ENCODE measurements at regions not wholly inside any gene's neighbourhood (a gene's known extent, or its start where the extent isn't known, plus 50 kb on each side); places are given as distances from the start of the nearest gene placed in this dataset.

GRCh38 chr11:91850533-91851275 lies 373.9 kb upstream of the FAT3 start:
- no peak for TF ChIP-seq CTCF (IDR thresholded peaks at IDR 0.05)
- DNase-seq (ENCODE audit: low spot score), result no peak
- Histone ChIP-seq H3K36me3 (no peaks in the 10 kb centered on the region), H3K4me3 (no peak overlapping the region), H3K9me3 (no peaks in the 10 kb centered on the region), H3K27me3 (no peaks in the 10 kb centered on the region), H3K27ac (no peak overlapping the region), H3K4me1 (no peaks in the 10 kb centered on the region)

- Histone ChIP-seq H3K9me3 (no peaks in the 10 kb centered on the region), H3K27me3 (no peaks in the 10 kb centered on the region), H3K27ac (no peak overlapping the region), H3K4me1 (no peaks in the 10 kb centered on the region), H3K36me3 (no peaks in the 10 kb centered on the region), H3K4me3 (no peak overlapping the region)
- DNase-seq (ENCODE audit: low spot score), result no peak
- no peak for TF ChIP-seq CTCF (IDR thresholded peaks at IDR 0.05)
Measured at GRCh38 chr11:91850021-91850420, 374.6 kb upstream of the FAT3 start.

- Histone ChIP-seq H3K4me1 (no peaks in the 10 kb centered on the region), H3K27me3 (no peaks in the 10 kb centered on the region), H3K36me3 (no peaks in the 10 kb centered on the region), H3K9me3 (no peaks in the 10 kb centered on the region), H3K4me3 (no peak overlapping the region), H3K27ac (no peak overlapping the region)
- DNase-seq (ENCODE audit: low spot score), result no peak
- no peak for TF ChIP-seq CTCF (IDR thresholded peaks at IDR 0.05)
Measured at GRCh38 chr11:91846649-91847048, 378.0 kb upstream of the FAT3 start.

- H3K4me3 ChIP-seq, result no peak overlapping the region
- no peak for TF ChIP-seq CTCF (IDR thresholded peaks at IDR 0.05)
- no peaks in the 10 kb centered on the region for H3K4me1 ChIP-seq
- no peaks in the 10 kb centered on the region for H3K9me3 ChIP-seq
- H3K27me3 ChIP-seq, result no peaks in the 10 kb centered on the region
- no peak overlapping the region for H3K27ac ChIP-seq
- no peaks in the 10 kb centered on the region for H3K36me3 ChIP-seq
- DNase-seq (ENCODE audit: low spot score), result no peak
Measured at GRCh38 chr11:91846002-91846401, 378.6 kb upstream of the FAT3 start.

GRCh38 chr11:91840640-91841240 lies 383.9 kb upstream of the FAT3 start:
- no peaks in the 10 kb centered on the region for H3K9me3 ChIP-seq
- H3K36me3 ChIP-seq, result no peaks in the 10 kb centered on the region
- no peak for DNase-seq (ENCODE audit: low spot score)
- TF ChIP-seq CTCF (IDR thresholded peaks at IDR 0.05), result no peak
- no peaks in the 10 kb centered on the region for H3K27me3 ChIP-seq
- H3K27ac ChIP-seq, result no peak overlapping the region
- no peaks in the 10 kb centered on the region for H3K4me1 ChIP-seq
- H3K4me3 ChIP-seq, result no peak overlapping the region

Data from right atrium auricular region (tissue), 2 donors.